OCI-LY3 (cell line): ENCODE measurements at regions not wholly inside any gene's neighbourhood (a gene's known extent, or its start where the extent isn't known, plus 50 kb on each side); places are given as distances from the start of the nearest gene placed in this dataset.

Experiments used
- H2AFZ ChIP-seq: fragments of 200-600, 300-600 bp; shearing (Covaris generic); 2 replicates; pipeline ENCODE4 v1.6.0; 2014; ENCODE audit warnings: antibody characterized with exemption, low read depth, low read length
- H3K27ac ChIP-seq: fragments of 200-600, 300-600 bp; sonication (generic); 2 replicates; pipeline ENCODE4 v1.5.1; 2014; ENCODE audit warnings: mild to moderate bottlenecking, low read length, moderate library complexity, mixed read lengths
- H3K27me3 ChIP-seq: fragments of 200-600, 300-600 bp; sonication (generic); 2 replicates; pipeline ENCODE4 v1.6.1; 2014; ENCODE audit warnings: low read depth, low read length, mixed read lengths
- H3K36me3 ChIP-seq: fragments of 200-600, 300-600 bp; sonication (generic); replicated peaks from 2 replicates; pipeline ENCODE3; 2014; ENCODE audit warnings: low read depth, low read length, mixed read lengths
- H3K4me1 ChIP-seq: fragments of 300-600, 200-600 bp; sonication (generic); 2 replicates; pipeline ENCODE4 v1.6.1; 2014; ENCODE audit warnings: low read length, mixed read lengths
- H3K4me2 ChIP-seq: fragments of 200-600, 300-600 bp; sonication (generic); 2 replicates; pipeline ENCODE4 v1.6.1; 2014; ENCODE audit warnings: low read length, mixed read lengths
- H3K4me3 ChIP-seq: fragments of 300-600, 200-600 bp; sonication (generic); 2 replicates; pipeline ENCODE4 v1.5.1; 2014; ENCODE audit warnings: antibody characterized with exemption, mild to moderate bottlenecking, low read length, moderate library complexity
- H3K79me2 ChIP-seq: fragments of 300-600, 200-600 bp; shearing (Covaris generic); 2 replicates; pipeline ENCODE4 v1.6.1; 2014; ENCODE audit warnings: mild to moderate bottlenecking, low read length, mixed read lengths
- H3K9ac ChIP-seq: fragments of 300-600, 200-600 bp; shearing (Covaris generic); 2 replicates; pipeline ENCODE4 v1.6.0; 2014; ENCODE audit warnings: mild to moderate bottlenecking, low read length, moderate library complexity
- H3K9me3 ChIP-seq: fragments of 200-600, 300-600 bp; shearing (Covaris generic); 2 replicates; pipeline ENCODE4 v1.6.1; 2014; ENCODE audit warnings: low read length, mixed read lengths; ENCODE audit not compliant: insufficient read depth
- H4K20me1 ChIP-seq: fragments of 200-600, 300-600 bp; sonication (generic); 2 replicates; pipeline ENCODE4 v1.6.1; 2016; ENCODE audit warnings: low read length, mixed read lengths; ENCODE audit not compliant: insufficient read depth
- CTCF ChIP-seq: fragments of 200-600, 300-600 bp; sonication (generic); IDR thresholded peaks from 2 replicates; pipeline ENCODE4 v1.5.1; 2014; ENCODE audit warnings: antibody characterized with exemption, low read length, low read depth
- EZH2phosphoT487 ChIP-seq: fragments of 200-600 bp; shearing (Covaris generic); IDR thresholded peaks from 2 replicates; pipeline ENCODE4 v1.6.1; 2018; ENCODE audit warnings: antibody characterized with exemption, mixed run types, low read depth

- Histone ChIP-seq H3K27ac (no peak overlapping the region), H3K4me3 (no peak overlapping the region), H2AFZ (no peak overlapping the region), H3K9me3 (no peaks in the 10 kb centered on the region), H3K4me2 (no peak overlapping the region), H4K20me1 (no peaks in the 10 kb centered on the region), H3K9ac (no peak overlapping the region), H3K79me2 (no peaks in the 10 kb centered on the region), H3K27me3 (no peaks in the 10 kb centered on the region), H3K4me1 (peaks cover 19% of the 10 kb centered on the region), H3K36me3 (no peaks in the 10 kb centered on the region)
- no peak for TF ChIP-seq EZH2phosphoT487
- peak; percentile 88 for TF ChIP-seq CTCF
These were observed 107.7 kb downstream of the TENT4A start for GRCh38 chr5:6820851-6821479.

- Histone ChIP-seq H3K79me2 (no peaks in the 10 kb centered on the region), H2AFZ (no peak overlapping the region), H3K36me3 (no peaks in the 10 kb centered on the region), H3K9ac (no peak overlapping the region), H3K4me1 (peaks cover 30% of the 10 kb centered on the region), H3K4me3 (no peak overlapping the region), H4K20me1 (no peaks in the 10 kb centered on the region), H3K27ac (no peak overlapping the region), H3K9me3 (no peaks in the 10 kb centered on the region), H3K4me2 (no peak overlapping the region), H3K27me3 (no peaks in the 10 kb centered on the region)
- TF ChIP-seq EZH2phosphoT487, result no peak
- no peak for TF ChIP-seq CTCF
These were observed 108.8 kb downstream of the TENT4A start for GRCh38 chr5:6822068-6822467.

- H3K79me2 ChIP-seq, result no peaks in the 10 kb centered on the region
- no peaks in the 10 kb centered on the region for H3K36me3 ChIP-seq
- H3K4me3 ChIP-seq, result no peak overlapping the region
- no peaks in the 10 kb centered on the region for H4K20me1 ChIP-seq
- H3K27me3 ChIP-seq, result no peaks in the 10 kb centered on the region
- no peaks in the 10 kb centered on the region for H3K9me3 ChIP-seq
- peaks cover 37% of the 10 kb centered on the region for H3K4me1 ChIP-seq
- no peak overlapping the region for H3K27ac ChIP-seq
- no peak for TF ChIP-seq EZH2phosphoT487
- no peak for TF ChIP-seq CTCF
- no peak overlapping the region for H3K9ac ChIP-seq
- H3K4me2 ChIP-seq, result no peak overlapping the region
- H2AFZ ChIP-seq, result no peak overlapping the region
These were observed 109.5 kb downstream of the TENT4A start for GRCh38 chr5:6822556-6823343.

GRCh38 chr5:6823996-6824395, 110.8 kb downstream of the TENT4A start:
- Histone ChIP-seq H4K20me1 (no peaks in the 10 kb centered on the region), H3K4me1 (peaks cover 42% of the 10 kb centered on the region), H3K9me3 (no peaks in the 10 kb centered on the region), H3K79me2 (no peaks in the 10 kb centered on the region), H2AFZ (no peak overlapping the region), H3K4me3 (no peak overlapping the region), H3K4me2 (no peak overlapping the region), H3K27me3 (no peaks in the 10 kb centered on the region), H3K27ac (no peak overlapping the region), H3K9ac (no peak overlapping the region), H3K36me3 (no peaks in the 10 kb centered on the region)
- TF ChIP-seq CTCF, result no peak
- no peak for TF ChIP-seq EZH2phosphoT487
